HepG2 (cell line): ENCODE measurements at regions not wholly inside any gene's neighbourhood (a gene's known extent, or its start where the extent isn't known, plus 50 kb on each side); places are given as distances from the start of the nearest gene placed in this dataset.

Source experiments
- ERF ChIP-seq: IDR thresholded peaks from 2 replicates; pipeline ENCODE4 v1.6.1; 2018; ENCODE audit warnings: missing biosample characterization, missing genetic modification reagents
- FOXK2 ChIP-seq: fragments of 450-650 bp; IDR thresholded peaks from 2 replicates; pipeline ENCODE4 v1.6.1; 2016
- FOXM1 ChIP-seq: sonication (generic); formaldehyde crosslinking; IDR thresholded peaks from 2 replicates; pipeline ENCODE4 v1.5.0; 2020; ENCODE audit warnings: missing genetic modification reagents
- GLI4 ChIP-seq: sonication (generic); formaldehyde crosslinking; IDR thresholded peaks from 2 replicates; pipeline ENCODE4 v1.5.1; 2020; ENCODE audit warnings: missing genetic modification reagents, mild to moderate bottlenecking, moderate library complexity, borderline replicate concordance
- NCOA5 ChIP-seq: sonication (generic); formaldehyde crosslinking; IDR thresholded peaks from 2 replicates; pipeline ENCODE4 v1.4.0; 2020; ENCODE audit warnings: missing genetic modification reagents
- NFRKB ChIP-seq: fragments of 450-650 bp; IDR thresholded peaks from 2 replicates; pipeline ENCODE4 v1.6.1; 2017
- NFYB ChIP-seq: sonication (generic); formaldehyde crosslinking; IDR thresholded peaks from 2 replicates; pipeline ENCODE4 v1.4.0; 2020; ENCODE audit warnings: missing genetic modification reagents
- RAD21 ChIP-seq: fragments of 450-650 bp; formaldehyde crosslinking; IDR thresholded peaks from 2 replicates; pipeline ENCODE4 v1.5.0; 2020; ENCODE audit warnings: mild to moderate bottlenecking
- TCF12 ChIP-seq, 2 experiments: fragments of 450-650 bp in 1 of 2; sonication (generic) in 1 of 2; formaldehyde crosslinking in 1 of 2; IDR thresholded peaks; 2 replicates each; pipeline versions ENCODE4 v1.6.1 to v1.8.0; 2017 to 2022; ENCODE audit warnings: antibody characterized with exemption in 1 of 2, mild to moderate bottlenecking in 1 of 2, missing genetic modification reagents in 1 of 2, moderate library complexity in 1 of 2
- ZNF274 ChIP-seq: sonication (generic); formaldehyde crosslinking; IDR thresholded peaks from 2 replicates; pipeline ENCODE4 v1.5.1; 2020; ENCODE audit warnings: mild to moderate bottlenecking, missing genetic modification reagents
- TF ChIP-seq, protein P1 (sequence below): sonication (generic); formaldehyde crosslinking; IDR thresholded peaks from 2 replicates; pipeline ENCODE4 v1.5.0; 2020; ENCODE audit warnings: mild to moderate bottlenecking, missing genetic modification reagents, moderate library complexity

DNA sequence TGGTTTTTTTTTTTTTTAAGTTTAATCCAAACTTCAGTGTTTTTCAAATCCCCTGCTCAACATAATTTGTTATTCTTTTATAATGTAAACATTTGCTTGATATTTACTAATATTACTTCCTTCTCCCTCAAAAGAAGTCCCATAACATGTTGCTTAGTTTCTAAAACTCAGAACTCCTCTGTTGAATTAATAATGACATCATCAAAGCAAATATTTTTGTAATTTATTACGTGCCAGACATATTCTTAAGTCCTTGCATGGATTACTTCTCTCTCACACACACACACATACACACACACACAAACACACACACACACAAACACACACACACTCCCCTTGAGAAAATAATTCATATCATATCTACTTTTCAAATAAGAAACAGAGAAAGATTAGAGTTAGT is 1432.3 kb upstream of the SPRY2 start:
- TF ChIP-seq, protein P1, sequence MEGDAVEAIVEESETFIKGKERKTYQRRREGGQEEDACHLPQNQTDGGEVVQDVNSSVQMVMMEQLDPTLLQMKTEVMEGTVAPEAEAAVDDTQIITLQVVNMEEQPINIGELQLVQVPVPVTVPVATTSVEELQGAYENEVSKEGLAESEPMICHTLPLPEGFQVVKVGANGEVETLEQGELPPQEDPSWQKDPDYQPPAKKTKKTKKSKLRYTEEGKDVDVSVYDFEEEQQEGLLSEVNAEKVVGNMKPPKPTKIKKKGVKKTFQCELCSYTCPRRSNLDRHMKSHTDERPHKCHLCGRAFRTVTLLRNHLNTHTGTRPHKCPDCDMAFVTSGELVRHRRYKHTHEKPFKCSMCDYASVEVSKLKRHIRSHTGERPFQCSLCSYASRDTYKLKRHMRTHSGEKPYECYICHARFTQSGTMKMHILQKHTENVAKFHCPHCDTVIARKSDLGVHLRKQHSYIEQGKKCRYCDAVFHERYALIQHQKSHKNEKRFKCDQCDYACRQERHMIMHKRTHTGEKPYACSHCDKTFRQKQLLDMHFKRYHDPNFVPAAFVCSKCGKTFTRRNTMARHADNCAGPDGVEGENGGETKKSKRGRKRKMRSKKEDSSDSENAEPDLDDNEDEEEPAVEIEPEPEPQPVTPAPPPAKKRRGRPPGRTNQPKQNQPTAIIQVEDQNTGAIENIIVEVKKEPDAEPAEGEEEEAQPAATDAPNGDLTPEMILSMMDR (CRISPR knock-in tag), result no peak
- TF ChIP-seq TCF12 (IDR thresholded peaks at IDR 0.05) (no peak), TCF12 (CRISPR knock-in tag; IDR thresholded peaks at IDR 0.05) (no peak), FOXM1 (CRISPR knock-in tag) (no peak), NFRKB (no peak), ERF (CRISPR knock-in tag) (no peak), NCOA5 (CRISPR knock-in tag) (no peak), NFYB (no peak), RAD21 (CRISPR knock-in tag) (no peak), ZNF274 (CRISPR knock-in tag) (no peak), GLI4 (CRISPR knock-in tag) (no peak), FOXK2 (no peak)
